Thoracic aorta (tissue), 2 donors: ENCODE measurements at regions not wholly inside any gene's neighbourhood (a gene's known extent, or its start where the extent isn't known, plus 50 kb on each side); places are given as distances from the start of the nearest gene placed in this dataset.

Experiments used
- ATAC-seq: fragments of 150-250 bp; one replicate; pipeline ENCODE4 v1.8.0; 2017; ENCODE audit warnings: low read depth; ENCODE audit not compliant: insufficient number of reproducible peaks, low FRiP score
- DNase-seq: peaks from one replicate; pipeline ENCODE4 v3.0.0-alpha.2; 2020; ENCODE audit warnings: low spot score
- H3K27ac ChIP-seq, 2 donors: fragments of 200-600 bp; sonication (generic); 1 replicate in 1 of 2; 2 replicates in 1 of 2; pipeline ENCODE4 v1.5.1; 2016; ENCODE audit warnings: mild to moderate bottlenecking in 2 of 2, moderate library complexity in 2 of 2
- H3K27me3 ChIP-seq: fragments of 200-600 bp; sonication (generic); replicated peaks from 2 replicates; pipeline ENCODE4 v1.6.0; 2016; ENCODE audit warnings: mild to moderate bottlenecking; ENCODE audit not compliant: insufficient read depth
- H3K36me3 ChIP-seq: fragments of 200-600 bp; sonication (generic); one replicate; pipeline ENCODE4 v1.5.1; 2016
- H3K4me1 ChIP-seq, 2 donors: fragments of 200-600 bp; sonication (generic); 1 replicate in 1 of 2; 2 replicates in 1 of 2; pipeline versions ENCODE4 v1.5.1 to v1.6.0; 2016; ENCODE audit warnings: low read depth in 2 of 2, mild to moderate bottlenecking in 1 of 2; ENCODE audit not compliant: control insufficient read depth in 1 of 2
- H3K4me3 ChIP-seq: fragments of 200-600 bp; sonication (generic); 2 replicates; pipeline ENCODE4 v1.5.1; 2016; ENCODE audit warnings: mild to moderate bottlenecking
- H3K9me3 ChIP-seq: fragments of 200-600 bp; sonication (generic); 2 replicates; pipeline ENCODE4 v1.5.1; 2016
- CTCF ChIP-seq: fragments of 200-600 bp; sonication (generic); IDR thresholded peaks from one replicate; pipeline ENCODE4 v1.5.1; 2019; ENCODE audit warnings: antibody characterized with exemption

GRCh38 chr10:52890281-52890680 is 117.7 kb upstream of the MBL2 start:
- TF ChIP-seq CTCF, result no peak
- no peaks in the 10 kb centered on the region for H3K27me3 ChIP-seq
- H3K27ac ChIP-seq, result no peak overlapping the region
- no peaks in the 10 kb centered on the region for H3K9me3 ChIP-seq
- H3K4me3 ChIP-seq, result no peak overlapping the region
- DNase-seq (no peak), ATAC-seq (no peak)
- H3K36me3 ChIP-seq, result no peaks in the 10 kb centered on the region
- H3K4me1 ChIP-seq, result no peaks in the 10 kb centered on the region

- Histone ChIP-seq H3K36me3 (no peaks in the 10 kb centered on the region), H3K27me3 (no peaks in the 10 kb centered on the region), H3K9me3 (no peaks in the 10 kb centered on the region), H3K4me1 (no peaks in the 10 kb centered on the region), H3K27ac (no peak overlapping the region), H3K4me3 (no peak overlapping the region)
- DNase-seq (no peak), ATAC-seq (no peak)
- no peak for TF ChIP-seq CTCF
These were observed 117.0 kb upstream of the MBL2 start for GRCh38 chr10:52889611-52890010.

GRCh38 chr10:52883996-52884871 is 111.7 kb upstream of the MBL2 start:
- ATAC-seq (no peak), DNase-seq (no peak)
- Histone ChIP-seq H3K36me3 (no peaks in the 10 kb centered on the region), H3K27ac (no peak overlapping the region), H3K9me3 (no peaks in the 10 kb centered on the region), H3K4me3 (no peak overlapping the region), H3K27me3 (no peaks in the 10 kb centered on the region), H3K4me1 (no peaks in the 10 kb centered on the region)
- TF ChIP-seq CTCF, result peak; percentile 28

- no peak for TF ChIP-seq CTCF
- DNase-seq, result no peak
- H3K36me3 ChIP-seq, result no peaks in the 10 kb centered on the region
- H3K27ac ChIP-seq, result no peak overlapping the region
- no peaks in the 10 kb centered on the region for H3K9me3 ChIP-seq
- no peak for ATAC-seq
- H3K27me3 ChIP-seq, result no peaks in the 10 kb centered on the region
- no peaks in the 10 kb centered on the region for H3K4me1 ChIP-seq
- no peak overlapping the region for H3K4me3 ChIP-seq
These were observed 106.7 kb upstream of the MBL2 start for GRCh38 chr10:52879091-52879807.

GRCh38 chr10:52877451-52877850 is 104.9 kb upstream of the MBL2 start:
- Histone ChIP-seq H3K27ac (no peak overlapping the region), H3K4me3 (no peak overlapping the region), H3K27me3 (no peaks in the 10 kb centered on the region), H3K4me1 (no peaks in the 10 kb centered on the region), H3K36me3 (no peaks in the 10 kb centered on the region), H3K9me3 (no peaks in the 10 kb centered on the region)
- no peak for TF ChIP-seq CTCF
- ATAC-seq (no peak), DNase-seq (no peak)
